C4-2B (cell line): ENCODE measurements at regions not wholly inside any gene's neighbourhood (a gene's known extent, or its start where the extent isn't known, plus 50 kb on each side); places are given as distances from the start of the nearest gene placed in this dataset.

ENCODE experiments used
- CTCF ChIP-seq: fragments of 450-650 bp; conservative IDR thresholded peaks from 2 replicates; pipeline ENCODE4 v1.5.1; 2017; ENCODE audit warnings: mild to moderate bottlenecking
- ZFX ChIP-seq: fragments of 450-650 bp; IDR thresholded peaks from 2 replicates; pipeline ENCODE4 v1.6.1; 2017

DNA sequence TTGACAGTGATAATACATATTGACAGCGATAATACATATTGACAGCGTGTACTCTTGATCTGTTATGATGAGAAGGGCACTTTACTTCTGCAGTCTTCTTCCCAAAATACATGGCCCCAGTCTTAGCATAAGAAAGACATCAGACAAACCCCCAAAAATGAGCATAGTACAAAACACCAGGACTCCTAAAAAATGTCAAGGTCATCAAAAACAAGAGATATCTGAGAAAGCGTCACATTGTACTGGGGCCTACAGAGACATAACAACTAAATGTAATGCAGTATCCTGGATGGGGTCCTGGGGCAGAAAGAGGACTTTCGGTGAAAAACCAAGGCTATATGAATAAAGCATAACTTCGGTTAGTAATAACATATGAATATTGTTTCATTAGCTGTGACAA is 731.5 kb upstream of the SGCG start:
- no peak for TF ChIP-seq CTCF
- TF ChIP-seq ZFX = no peak
